IMR-90 (cell line): ENCODE measurements at regions not wholly inside any gene's neighbourhood (a gene's known extent, or its start where the extent isn't known, plus 50 kb on each side); places are given as distances from the start of the nearest gene placed in this dataset.

Experiments used
- ATAC-seq: fragments of 200-7000 bp; cut with Tn5 transposase; 2 replicates; pipeline ENCODE4 v1.9.1; 2020; ENCODE audit warnings: low read depth, mild to moderate bottlenecking, moderate library complexity
- BruUV-seq: library from RNA; stranded (reverse); fragments of 400-500 nt; replicated peaks from 2 replicates; lab custom pipeline; 2021; lab: Mats Ljungman, UMichigan
- CTCF ChIA-PET: fragments of 300-600 bp; formaldehyde crosslinking; extraction: SDS; loops from one replicate; lab custom pipeline; 2021; ENCODE audit warnings: antibody characterized with exemption; lab: Yijun Ruan, JAX
- POLR2A ChIA-PET: fragments of 300-600 bp; sonication (Branson Sonifier 250); formaldehyde crosslinking; loops from one replicate; lab custom pipeline; 2022; ENCODE audit warnings: antibody characterized with exemption; ENCODE audit not compliant: unreplicated experiment; lab: Charles Lee
- DNase-seq: peaks from one replicate; pipeline ENCODE4 v3.0.0; 2013
- H2AFZ ChIP-seq: replicated peaks from 2 replicates; pipeline ENCODE3; 2013; ENCODE audit warnings: low read length, mild to moderate bottlenecking; ENCODE audit not compliant: poor library complexity
- H2AK5ac ChIP-seq: 2 replicates; pipeline ENCODE4 v1.6.1; 2013; ENCODE audit warnings: low read depth, low read length, inconsistent platforms
- H2AK9ac ChIP-seq: replicated peaks from 2 replicates; pipeline ENCODE3; 2013; ENCODE audit warnings: mild to moderate bottlenecking, low read depth, low read length, moderate library complexity; ENCODE audit not compliant: poor library complexity
- H2BK120ac ChIP-seq: 2 replicates; pipeline ENCODE4 v1.6.1; 2013; ENCODE audit warnings: low read depth, low read length, inconsistent platforms
- H2BK15ac ChIP-seq: 3 replicates; pipeline ENCODE4 v1.6.1; 2013; ENCODE audit warnings: low read depth, low read length, inconsistent platforms
- H2BK20ac ChIP-seq: 2 replicates; pipeline ENCODE4 v1.6.1; 2013; ENCODE audit warnings: low read depth, mild to moderate bottlenecking, inconsistent platforms, low read length, moderate library complexity
- H2BK5ac ChIP-seq: 2 replicates; pipeline ENCODE4 v1.6.1; 2013; ENCODE audit warnings: mild to moderate bottlenecking, low read depth, low read length, inconsistent platforms; ENCODE audit not compliant: poor library complexity, severe bottlenecking
- H3K14ac ChIP-seq: replicated peaks from 2 replicates; pipeline ENCODE4 v1.6.1; 2013; ENCODE audit warnings: low read depth, low read length, inconsistent platforms
- H3K18ac ChIP-seq: 2 replicates; pipeline ENCODE4 v1.6.1; 2013; ENCODE audit warnings: low read depth, low read length, control low read depth
- H3K23ac ChIP-seq: 2 replicates; pipeline ENCODE4 v1.6.1; 2013; ENCODE audit warnings: low read depth, low read length, inconsistent platforms
- H3K27ac ChIP-seq: 2 replicates; pipeline ENCODE4 v1.5.1; 2013; ENCODE audit warnings: mild to moderate bottlenecking, control low read depth, low read length; ENCODE audit not compliant: insufficient read depth
- H3K27me3 ChIP-seq: 2 replicates; pipeline ENCODE4 v1.6.1; 2013; ENCODE audit warnings: low read length; ENCODE audit not compliant: control insufficient read depth, insufficient read depth
- H3K36me3 ChIP-seq: 2 replicates; pipeline ENCODE4 v1.6.1; 2013; ENCODE audit warnings: low read length, mixed read lengths; ENCODE audit not compliant: control insufficient read depth, insufficient read depth
- H3K4ac ChIP-seq: 2 replicates; pipeline ENCODE4 v1.6.1; 2013; ENCODE audit warnings: low read depth, low read length, inconsistent platforms
- H3K4me1 ChIP-seq: 2 replicates; pipeline ENCODE4 v1.6.1; 2013; ENCODE audit warnings: low read length, mixed read lengths; ENCODE audit not compliant: control insufficient read depth, insufficient read depth
- H3K4me2 ChIP-seq: 2 replicates; pipeline ENCODE4 v1.6.1; 2013; ENCODE audit warnings: low read depth, mild to moderate bottlenecking, control low read depth, low read length, moderate library complexity
- H3K4me3 ChIP-seq: 2 replicates; pipeline ENCODE4 v1.5.1; 2013; ENCODE audit warnings: low read depth, mild to moderate bottlenecking, control low read depth, low read length, moderate library complexity; ENCODE audit not compliant: insufficient read depth
- H3K56ac ChIP-seq: 2 replicates; pipeline ENCODE4 v1.6.1; 2013; ENCODE audit warnings: low read length, inconsistent platforms; ENCODE audit not compliant: insufficient read depth; ENCODE audit errors: extremely low read depth
- H3K79me1 ChIP-seq, 2 experiments: 2 replicates each; pipeline ENCODE4 v1.6.1; 2013; ENCODE audit warnings: low read length in 2 of 2, inconsistent platforms in 1 of 2, low read depth in 1 of 2
- H3K9ac ChIP-seq: 2 replicates; pipeline ENCODE4 v1.6.1; 2013; ENCODE audit warnings: low read depth, low read length, control low read depth
- H3K9me1 ChIP-seq: 2 replicates; pipeline ENCODE4 v1.6.1; 2013; ENCODE audit warnings: low read length, inconsistent platforms; ENCODE audit not compliant: insufficient read depth
- H3K9me3 ChIP-seq: 2 replicates; pipeline ENCODE4 v1.6.1; 2013; ENCODE audit warnings: low read length; ENCODE audit not compliant: control insufficient read depth, insufficient read depth
- H4K20me1 ChIP-seq: 2 replicates; pipeline ENCODE4 v1.6.1; 2013; ENCODE audit warnings: low read length, inconsistent platforms; ENCODE audit not compliant: insufficient read depth
- H4K5ac ChIP-seq: 2 replicates; pipeline ENCODE4 v1.6.1; 2013; ENCODE audit warnings: mild to moderate bottlenecking, low read depth, low read length, control low read depth
- H4K8ac ChIP-seq, 2 experiments: 2 replicates each; pipeline ENCODE4 v1.6.1; 2013; ENCODE audit warnings: low read depth in 2 of 2, low read length in 2 of 2, control low read depth in 1 of 2, inconsistent platforms in 1 of 2
- H4K91ac ChIP-seq: 2 replicates; pipeline ENCODE4 v1.6.1; 2013; ENCODE audit warnings: low read depth, low read length, inconsistent platforms; ENCODE audit not compliant: insufficient read depth
- BHLHE40 ChIP-seq: fragments of 150-350 bp; IDR thresholded peaks from 2 replicates; pipeline ENCODE4 v1.6.1; 2016; ENCODE audit warnings: mild to moderate bottlenecking, low read depth, low read length
- CEBPB ChIP-seq: IDR thresholded peaks from 2 replicates; pipeline ENCODE4 v1.6.1; 2012; ENCODE audit warnings: low read depth, low read length, improper control_type of control experiment
- CHD1 ChIP-seq: IDR thresholded peaks from 2 replicates; pipeline ENCODE4 v1.6.1; 2012; ENCODE audit warnings: low read depth, low read length, improper control_type of control experiment
- CTCF ChIP-seq: conservative IDR thresholded peaks from 2 replicates; pipeline ENCODE4 v1.5.1; 2012; ENCODE audit warnings: mild to moderate bottlenecking, low read depth, low read length, improper control_type of control experiment
- ELK1 ChIP-seq: fragments of 150-350 bp; IDR thresholded peaks from 2 replicates; pipeline ENCODE4 v1.6.1; 2016; ENCODE audit warnings: low read depth, mild to moderate bottlenecking, low read length, moderate library complexity, borderline replicate concordance
- FOS ChIP-seq: fragments of 150-350 bp; IDR thresholded peaks from 2 replicates; pipeline ENCODE4 v1.6.1; 2016; ENCODE audit warnings: low read depth, low read length
- MAFK ChIP-seq: IDR thresholded peaks from 2 replicates; pipeline ENCODE4 v1.6.1; 2012; ENCODE audit warnings: low read depth, low read length, improper control_type of control experiment
- MXI1 ChIP-seq: IDR thresholded peaks from 2 replicates; pipeline ENCODE4 v1.6.1; 2012; ENCODE audit warnings: low read depth, mild to moderate bottlenecking, low read length, moderate library complexity, borderline replicate concordance
- NFE2L2 ChIP-seq: fragments of 150-350 bp; IDR thresholded peaks from 2 replicates; pipeline ENCODE4 v1.6.1; 2016; ENCODE audit warnings: low read depth, mild to moderate bottlenecking, low read length
- POLR2A ChIP-seq: IDR thresholded peaks from 2 replicates; pipeline ENCODE4 v1.6.1; 2012; ENCODE audit warnings: mild to moderate bottlenecking, low read depth, low read length
- RAD21 ChIP-seq: IDR thresholded peaks from 2 replicates; pipeline ENCODE4 v1.6.1; 2012; ENCODE audit warnings: low read length, improper control_type of control experiment
- RCOR1 ChIP-seq: IDR thresholded peaks from 2 replicates; pipeline ENCODE4 v1.6.1; 2012; ENCODE audit warnings: mild to moderate bottlenecking, low read length, improper control_type of control experiment; ENCODE audit not compliant: insufficient replicate concordance
- RFX5 ChIP-seq: IDR thresholded peaks from 2 replicates; pipeline ENCODE4 v1.8.0; 2012; ENCODE audit warnings: low read depth, mild to moderate bottlenecking, low read length, moderate library complexity
- USF2 ChIP-seq: fragments of 150-350 bp; IDR thresholded peaks from 2 replicates; pipeline ENCODE4 v1.6.1; 2017; ENCODE audit warnings: mild to moderate bottlenecking, antibody characterized with exemption, low read length, low read depth
- WGBS, 2 experiments: methylation state at CpG; one replicate each; pipeline versions ENCODE4 v1.1.5 to v1.1.7; 2013; ENCODE audit warnings: missing lambda C conversion rate in 2 of 2; ENCODE audit not compliant: insufficient read length in 1 of 2; ENCODE audit errors: extremely low coverage in 2 of 2; 5-methylcytosine and 5-hydroxymethylcytosine counted together
- dilution Hi-C: fragments of 300-500 bp; cut with HindIII; formaldehyde crosslinking; loops from one replicate; pipeline ENCODE4 v1.14.3; 2018; ENCODE audit warnings: low sequenced_read_pairs; ENCODE audit not compliant: unreplicated experiment
- in situ Hi-C: fragments of 300-500 bp; cut with MboI; formaldehyde crosslinking; loops from 3 replicates; pipeline ENCODE4 v1.14.3; 2019; ENCODE audit warnings: low sequenced_read_pairs, inconsistent platforms, mixed read lengths
- intact Hi-C: fragments of 100-400 bp; cut with micrococcal nuclease; formaldehyde crosslinking; loops from 2 replicates; pipeline ENCODE4 v1.10.0; 2022

- Histone ChIP-seq H3K79me1 (no peaks in the 10 kb centered on the region), H2BK5ac (no peak overlapping the region), H3K9me3 (no peaks in the 10 kb centered on the region), H3K4me2 (no peak overlapping the region), H4K20me1 (no peaks in the 10 kb centered on the region), H3K14ac (no peak overlapping the region), H3K56ac (no peak overlapping the region), H2BK15ac (no peak overlapping the region), H2AK5ac (no peak overlapping the region), H2BK20ac (no peak overlapping the region), H3K9ac (no peak overlapping the region), H3K4me1 (no peaks in the 10 kb centered on the region), H2AFZ (no peak overlapping the region), H3K23ac (no peak overlapping the region), H4K5ac (no peak overlapping the region), H3K36me3 (no peaks in the 10 kb centered on the region), H4K91ac (no peak overlapping the region), H3K4ac (no peak overlapping the region), H3K27me3 (no peaks in the 10 kb centered on the region), H3K9me1 (no peaks in the 10 kb centered on the region), H3K18ac (no peak overlapping the region), H2AK9ac (no peak overlapping the region), H3K27ac (no peak overlapping the region), H4K8ac (no peak overlapping the region), H3K4me3 (no peak overlapping the region), H2BK120ac (no peak overlapping the region)
- CTCF ChIA-PET = no interaction called here
- no TSS peak for BruUV-seq
- in situ Hi-C loops = no loop called here
- DNase-seq (no peak), ATAC-seq (no peak)
- intact Hi-C loops = no loop called here
- WGBS, 2 experiments = no CpG with 5 or more reads among the region's 4 CpGs
- POLR2A ChIA-PET = no interaction called here
- TF ChIP-seq CEBPB (no peak), MAFK (no peak), BHLHE40 (no peak), RFX5 (no peak), MXI1 (no peak), RAD21 (no peak), NFE2L2 (no peak), USF2 (no peak), CHD1 (no peak), RCOR1 (no peak), POLR2A (no peak), FOS (no peak), ELK1 (no peak), CTCF (no peak)
- dilution Hi-C loops = no loop called here
Measured at GRCh38 chrX:121336831-121337421, 289.5 kb downstream of the GLUD2 start.
